Activated CD4-positive, alpha-beta memory T cell treated with anti-CD3 and anti-CD28 coated beads for 36 hours (primary cell): ENCODE measurements at regions not wholly inside any gene's neighbourhood (a gene's known extent, or its start where the extent isn't known, plus 50 kb on each side); places are given as distances from the start of the nearest gene placed in this dataset.

ENCODE experiments used
- CTCF ChIA-PET: fragments of 350-600 bp; sonication (Branson Sonifier 250); formaldehyde crosslinking; loops from one replicate; lab custom pipeline; 2021; ENCODE audit warnings: antibody characterized with exemption, inconsistent platforms; lab: Charles Lee
- POLR2A ChIA-PET: fragments of 350-600 bp; sonication (Branson Sonifier 250); formaldehyde crosslinking; loops from one replicate; lab custom pipeline; 2021; ENCODE audit warnings: antibody characterized with exemption; lab: Charles Lee
- DNase-seq: peaks from one replicate; pipeline ENCODE4 v3.0.0-alpha.2; 2020
- H3K27ac Mint-ChIP-seq: one replicate; pipeline ENCODE4 v1.8.0; 2021; ENCODE audit warnings: mixed read lengths
- H3K27me3 Mint-ChIP-seq: one replicate; pipeline ENCODE4 v1.8.0; 2021; ENCODE audit warnings: mixed read lengths
- H3K36me3 Mint-ChIP-seq: one replicate; pipeline ENCODE4 v1.8.0; 2021; ENCODE audit warnings: mixed read lengths
- H3K4me1 Mint-ChIP-seq: one replicate; pipeline ENCODE4 v1.8.0; 2021; ENCODE audit warnings: low read depth, mixed read lengths
- H3K4me3 Mint-ChIP-seq: one replicate; pipeline ENCODE4 v1.8.0; 2021; ENCODE audit warnings: mild to moderate bottlenecking, mixed read lengths
- H3K9me3 Mint-ChIP-seq: one replicate; pipeline ENCODE4 v1.8.0; 2021; ENCODE audit warnings: mixed read lengths
- intact Hi-C: fragments of 100-400 bp; cut with micrococcal nuclease; formaldehyde crosslinking; loops from one replicate; pipeline ENCODE4 v1.15.1; 2023

- DNase-seq, result no peak
- Mint-ChIP-seq H3K27me3 (peaks cover 13% of the 10 kb centered on the region), H3K27ac (no peak overlapping the region), H3K9me3 (no peaks in the 10 kb centered on the region), H3K36me3 (no peaks in the 10 kb centered on the region), H3K4me1 (no peaks in the 10 kb centered on the region), H3K4me3 (no peak overlapping the region)
- intact Hi-C loops, result no loop called here
- CTCF ChIA-PET, result interaction anchor here (0.6 kb wide), 1 partner anchor 29 kb away, joined by 3 read pairs; no protein-coding TSS in a partner anchor
- POLR2A ChIA-PET, result no interaction called here
Measured at GRCh38 chr20:52268184-52268749, 76.7 kb upstream of the ZFP64 start.

GRCh38 chr20:52267418-52267817 lies 75.8 kb upstream of the ZFP64 start:
- H3K9me3 Mint-ChIP-seq, result no peaks in the 10 kb centered on the region
- H3K27me3 Mint-ChIP-seq, result peaks cover 15% of the 10 kb centered on the region
- no peak for DNase-seq
- intact Hi-C loops, result no loop called here
- no peak overlapping the region for H3K4me3 Mint-ChIP-seq
- ChIA-PET CTCF (no interaction called here), POLR2A (no interaction called here)
- H3K4me1 Mint-ChIP-seq, result no peaks in the 10 kb centered on the region
- H3K36me3 Mint-ChIP-seq, result no peaks in the 10 kb centered on the region
- no peak overlapping the region for H3K27ac Mint-ChIP-seq

- Mint-ChIP-seq H3K4me1 (no peaks in the 10 kb centered on the region), H3K9me3 (no peaks in the 10 kb centered on the region), H3K4me3 (no peak overlapping the region), H3K27ac (no peak overlapping the region), H3K27me3 (peaks cover 12% of the 10 kb centered on the region), H3K36me3 (no peaks in the 10 kb centered on the region)
- CTCF ChIA-PET, result no interaction called here
- POLR2A ChIA-PET, result no interaction called here
- no peak for DNase-seq
- intact Hi-C loops, result no loop called here
Measured at GRCh38 chr20:52263757-52264156, 72.2 kb upstream of the ZFP64 start.

GRCh38 chr20:52261792-52262191 lies 70.2 kb upstream of the ZFP64 start:
- peaks cover 8% of the 10 kb centered on the region for H3K9me3 Mint-ChIP-seq
- ChIA-PET CTCF (interaction anchor here (1.0 kb wide), 1 partner anchor 117 kb away, joined by 3 read pairs; no protein-coding TSS in a partner anchor), POLR2A (no interaction called here)
- intact Hi-C loops, result no loop called here
- no peaks in the 10 kb centered on the region for H3K4me1 Mint-ChIP-seq
- no peak for DNase-seq
- H3K27ac Mint-ChIP-seq, result no peak overlapping the region
- no peak overlapping the region for H3K4me3 Mint-ChIP-seq
- H3K36me3 Mint-ChIP-seq, result peaks cover 1% of the 10 kb centered on the region
- H3K27me3 Mint-ChIP-seq, result peaks cover 15% of the 10 kb centered on the region

- ChIA-PET CTCF (no interaction called here), POLR2A (no interaction called here)
- Mint-ChIP-seq H3K4me3 (no peak overlapping the region), H3K27ac (no peak overlapping the region), H3K4me1 (no peaks in the 10 kb centered on the region), H3K27me3 (peaks cover 13% of the 10 kb centered on the region), H3K36me3 (peaks cover 1% of the 10 kb centered on the region), H3K9me3 (peaks cover 8% of the 10 kb centered on the region)
- intact Hi-C loops, result no loop called here
- DNase-seq, result no peak
Measured at GRCh38 chr20:52259295-52259694, 67.7 kb upstream of the ZFP64 start.

- Mint-ChIP-seq H3K9me3 (peaks cover 8% of the 10 kb centered on the region), H3K4me3 (no peak overlapping the region), H3K36me3 (peaks cover 1% of the 10 kb centered on the region), H3K27me3 (peaks cover 11% of the 10 kb centered on the region), H3K27ac (no peak overlapping the region), H3K4me1 (no peaks in the 10 kb centered on the region)
- intact Hi-C loops, result no loop called here
- ChIA-PET CTCF (no interaction called here), POLR2A (no interaction called here)
- no peak for DNase-seq
Measured at GRCh38 chr20:52256454-52256853, 64.9 kb upstream of the ZFP64 start.

- no peaks in the 10 kb centered on the region for H3K9me3 Mint-ChIP-seq
- H3K27ac Mint-ChIP-seq, result no peak overlapping the region
- no peak overlapping the region for H3K4me3 Mint-ChIP-seq
- H3K36me3 Mint-ChIP-seq, result no peaks in the 10 kb centered on the region
- peaks cover 6% of the 10 kb centered on the region for H3K27me3 Mint-ChIP-seq
- CTCF ChIA-PET, result no interaction called here
- POLR2A ChIA-PET, result no interaction called here
- intact Hi-C loops, result no loop called here
- no peaks in the 10 kb centered on the region for H3K4me1 Mint-ChIP-seq
- DNase-seq, result no peak
Measured at GRCh38 chr20:52252664-52253063, 61.1 kb upstream of the ZFP64 start.

- Mint-ChIP-seq H3K27ac (no peak overlapping the region), H3K4me1 (no peaks in the 10 kb centered on the region), H3K4me3 (no peak overlapping the region), H3K27me3 (peaks cover 6% of the 10 kb centered on the region), H3K9me3 (no peaks in the 10 kb centered on the region), H3K36me3 (no peaks in the 10 kb centered on the region)
- intact Hi-C loops, result no loop called here
- DNase-seq, result no peak
- POLR2A ChIA-PET, result no interaction called here
- CTCF ChIA-PET, result no interaction called here
Measured at GRCh38 chr20:52251827-52252226, 60.2 kb upstream of the ZFP64 start.

GRCh38 chr20:52251136-52251700 lies 59.6 kb upstream of the ZFP64 start:
- CTCF ChIA-PET, result no interaction called here
- no peaks in the 10 kb centered on the region for H3K9me3 Mint-ChIP-seq

GRCh38 chr20:52247548-52247947 lies 56.0 kb upstream of the ZFP64 start:
- no peaks in the 10 kb centered on the region for H3K9me3 Mint-ChIP-seq
- no peak overlapping the region for H3K4me3 Mint-ChIP-seq
- no peak for DNase-seq
- intact Hi-C loops, result no loop called here
- POLR2A ChIA-PET, result no interaction called here
- H3K27ac Mint-ChIP-seq, result no peak overlapping the region
- H3K36me3 Mint-ChIP-seq, result no peaks in the 10 kb centered on the region
- CTCF ChIA-PET, result interaction anchor here (1.0 kb wide), 1 partner anchor 1300 kb away, joined by 5 read pairs; no protein-coding TSS in a partner anchor
- H3K4me1 Mint-ChIP-seq, result no peaks in the 10 kb centered on the region
- H3K27me3 Mint-ChIP-seq, result no peaks in the 10 kb centered on the region

More at GRCh38 chr20:52251136-52251700, 59.6 kb upstream of the ZFP64 start:
- POLR2A ChIA-PET, result no interaction called here
- intact Hi-C loops, result no loop called here
- H3K27me3 Mint-ChIP-seq, result peaks cover 6% of the 10 kb centered on the region
- no peaks in the 10 kb centered on the region for H3K4me1 Mint-ChIP-seq
- DNase-seq, result no peak
- no peak overlapping the region for H3K4me3 Mint-ChIP-seq
- no peak overlapping the region for H3K27ac Mint-ChIP-seq
- no peaks in the 10 kb centered on the region for H3K36me3 Mint-ChIP-seq

GRCh38 chr20:52246366-52246765 lies 54.8 kb upstream of the ZFP64 start:
- Mint-ChIP-seq H3K27me3 (no peaks in the 10 kb centered on the region), H3K4me3 (no peak overlapping the region), H3K36me3 (no peaks in the 10 kb centered on the region), H3K9me3 (no peaks in the 10 kb centered on the region), H3K27ac (no peak overlapping the region), H3K4me1 (no peaks in the 10 kb centered on the region)
- intact Hi-C loops, result no loop called here
- CTCF ChIA-PET, result no interaction called here
- POLR2A ChIA-PET, result no interaction called here
- DNase-seq, result no peak

- Mint-ChIP-seq H3K36me3 (no peaks in the 10 kb centered on the region), H3K9me3 (no peaks in the 10 kb centered on the region), H3K27ac (no peak overlapping the region), H3K27me3 (no peaks in the 10 kb centered on the region), H3K4me3 (no peak overlapping the region), H3K4me1 (no peaks in the 10 kb centered on the region)
- ChIA-PET POLR2A (no interaction called here), CTCF (interaction anchor here (0.6 to 1.4 kb wide), 2 partner anchors 537 to 1307 kb away, joined by 3 to 4 read pairs; no protein-coding TSS in a partner anchor)
- DNase-seq, result no peak
- intact Hi-C loops, result no loop called here
Measured at GRCh38 chr20:52244702-52245101, 53.1 kb upstream of the ZFP64 start.
